ENCODE measurements at regions not wholly inside any gene's neighbourhood (a gene's known extent, or its start where the extent isn't known, plus 50 kb on each side); places are given as distances from the start of the nearest gene placed in this dataset.
A peak's percentile ranks its signal among the peaks of the same experiment; 100 is the strongest.
"Not testable (repeated sequence)": the region's sequence is repeated elsewhere in the genome, so short reads cannot be mapped to it uniquely, and the experiment has no call there.

DNA sequence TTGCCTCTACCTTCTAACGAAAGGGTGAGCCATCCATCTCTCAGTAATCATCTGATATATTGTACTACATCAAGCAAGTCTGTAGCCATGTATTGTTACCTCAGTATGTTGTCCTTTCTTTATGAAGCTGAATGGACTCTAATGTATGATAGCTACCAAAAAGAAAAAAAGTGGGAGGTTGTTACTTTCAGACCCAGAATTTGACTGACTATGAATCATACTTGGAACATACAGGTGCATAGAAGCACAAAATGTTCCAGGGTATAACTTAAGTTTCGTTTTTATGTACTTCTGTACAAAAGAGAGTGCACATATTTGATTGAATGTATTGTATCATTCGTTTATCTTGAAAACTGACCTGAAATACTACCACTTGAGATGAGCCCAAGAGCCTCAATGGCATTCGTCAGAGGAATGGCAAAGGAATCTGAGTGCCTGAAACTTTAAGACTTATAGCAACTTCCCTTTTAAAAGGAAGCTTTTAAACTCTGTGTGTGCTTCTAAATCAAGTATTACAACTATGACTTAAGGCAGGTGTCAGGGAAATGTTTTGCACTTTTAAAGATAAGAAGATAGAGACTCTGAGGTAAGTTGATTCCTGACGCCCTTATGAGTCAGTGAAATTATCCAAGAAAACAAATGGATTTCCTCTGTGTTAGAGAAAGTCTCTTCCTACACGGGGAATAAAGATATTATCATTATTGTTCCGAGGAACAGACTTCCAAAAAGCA lies 951.5 kb downstream of the GALC start:
- Mint-ChIP-seq H3K9me3 (no peaks in the 10 kb centered on the region), H3K27ac (no peak overlapping the region), H3K4me1 (peaks cover 13% of the 10 kb centered on the region), H3K27me3 (ENCODE audit: insufficient read depth) (peaks cover 30% of the 10 kb centered on the region), H3K4me3 (no peak overlapping the region), H3K36me3 (ENCODE audit: low read depth) (no peaks in the 10 kb centered on the region)
- Histone ChIP-seq H3K27me3 (ENCODE audit: control insufficient read depth, insufficient read depth, low read length, poor library complexity, severe bottlenecking) (no peaks in the 10 kb centered on the region), H3K4me1 (ENCODE audit: control insufficient read depth, insufficient read depth, low read length) (no peaks in the 10 kb centered on the region), H3K4me3 (ENCODE audit: low read length) (no peak overlapping the region), H3K9ac (ENCODE audit: extremely low read depth, low read length, poor library complexity, severe bottlenecking) (no peak overlapping the region), H3K36me3 (ENCODE audit: control insufficient read depth, insufficient read depth, low read length) (no peaks in the 10 kb centered on the region), H3K9me3 (ENCODE audit: control insufficient read depth, low read length) (no peaks in the 10 kb centered on the region), H3K27ac (ENCODE audit: low read depth, low read length) (no peak overlapping the region)
- no peak for DNase-seq
- TF ChIP-seq, protein P1, sequence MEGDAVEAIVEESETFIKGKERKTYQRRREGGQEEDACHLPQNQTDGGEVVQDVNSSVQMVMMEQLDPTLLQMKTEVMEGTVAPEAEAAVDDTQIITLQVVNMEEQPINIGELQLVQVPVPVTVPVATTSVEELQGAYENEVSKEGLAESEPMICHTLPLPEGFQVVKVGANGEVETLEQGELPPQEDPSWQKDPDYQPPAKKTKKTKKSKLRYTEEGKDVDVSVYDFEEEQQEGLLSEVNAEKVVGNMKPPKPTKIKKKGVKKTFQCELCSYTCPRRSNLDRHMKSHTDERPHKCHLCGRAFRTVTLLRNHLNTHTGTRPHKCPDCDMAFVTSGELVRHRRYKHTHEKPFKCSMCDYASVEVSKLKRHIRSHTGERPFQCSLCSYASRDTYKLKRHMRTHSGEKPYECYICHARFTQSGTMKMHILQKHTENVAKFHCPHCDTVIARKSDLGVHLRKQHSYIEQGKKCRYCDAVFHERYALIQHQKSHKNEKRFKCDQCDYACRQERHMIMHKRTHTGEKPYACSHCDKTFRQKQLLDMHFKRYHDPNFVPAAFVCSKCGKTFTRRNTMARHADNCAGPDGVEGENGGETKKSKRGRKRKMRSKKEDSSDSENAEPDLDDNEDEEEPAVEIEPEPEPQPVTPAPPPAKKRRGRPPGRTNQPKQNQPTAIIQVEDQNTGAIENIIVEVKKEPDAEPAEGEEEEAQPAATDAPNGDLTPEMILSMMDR (conservative IDR thresholded peaks at IDR 0.05), result no peak
- WGBS, 2 experiments (ENCODE audit: insufficient coverage in 1 of 2, insufficient read length in 1 of 2), result 85 to 89% methylated on average over 6 to 7 of the region's 7 CpGs

DNA sequence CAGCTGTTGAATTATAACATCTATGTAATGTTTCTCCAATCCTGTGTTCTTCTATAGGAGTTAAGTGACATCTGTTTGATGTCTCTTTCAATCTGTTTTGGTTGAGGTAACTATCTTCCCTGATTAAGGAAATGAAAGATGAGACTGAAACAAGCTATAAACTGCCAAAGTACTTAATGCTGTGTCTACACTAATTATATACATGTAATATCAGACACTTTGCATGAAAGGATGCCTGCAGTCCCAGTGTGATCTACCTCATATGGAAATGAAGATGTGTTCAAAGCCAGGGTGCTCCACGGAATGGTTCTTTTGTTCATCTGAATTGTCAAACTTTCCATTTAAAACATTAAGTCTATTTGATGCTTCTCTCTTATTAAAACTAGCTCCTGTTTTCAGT lies 958.3 kb downstream of the GALC start:
- DNase-seq, result no peak
- H3K9ac ChIP-seq (ENCODE audit: extremely low read depth, low read length, poor library complexity, severe bottlenecking), result no peak overlapping the region
- H3K27ac Mint-ChIP-seq, result no peak overlapping the region
- no peaks in the 10 kb centered on the region for H3K4me1 ChIP-seq (ENCODE audit: control insufficient read depth, insufficient read depth, low read length)
- no peaks in the 10 kb centered on the region for H3K36me3 ChIP-seq (ENCODE audit: control insufficient read depth, insufficient read depth, low read length)
- no peaks in the 10 kb centered on the region for H3K4me1 Mint-ChIP-seq
- no peak overlapping the region for H3K4me3 Mint-ChIP-seq
- no peak overlapping the region for H3K4me3 ChIP-seq (ENCODE audit: low read length)
- no peaks in the 10 kb centered on the region for H3K9me3 ChIP-seq (ENCODE audit: control insufficient read depth, low read length)
- 92% methylated on average over 1 of the region's 1 CpG; no CpG with 5 or more reads in 1 of the 2 experiments for WGBS, 2 experiments (ENCODE audit: insufficient coverage in 1 of 2, insufficient read length in 1 of 2)
- TF ChIP-seq, protein P1 (conservative IDR thresholded peaks at IDR 0.05), result no peak
- no peaks in the 10 kb centered on the region for H3K27me3 ChIP-seq (ENCODE audit: control insufficient read depth, insufficient read depth, low read length, poor library complexity, severe bottlenecking)
- no peak overlapping the region for H3K27ac ChIP-seq (ENCODE audit: low read depth, low read length)
- H3K27me3 Mint-ChIP-seq (ENCODE audit: insufficient read depth), result peaks cover 19% of the 10 kb centered on the region
- H3K36me3 Mint-ChIP-seq (ENCODE audit: low read depth), result no peaks in the 10 kb centered on the region
- H3K9me3 Mint-ChIP-seq, result no peaks in the 10 kb centered on the region

DNA sequence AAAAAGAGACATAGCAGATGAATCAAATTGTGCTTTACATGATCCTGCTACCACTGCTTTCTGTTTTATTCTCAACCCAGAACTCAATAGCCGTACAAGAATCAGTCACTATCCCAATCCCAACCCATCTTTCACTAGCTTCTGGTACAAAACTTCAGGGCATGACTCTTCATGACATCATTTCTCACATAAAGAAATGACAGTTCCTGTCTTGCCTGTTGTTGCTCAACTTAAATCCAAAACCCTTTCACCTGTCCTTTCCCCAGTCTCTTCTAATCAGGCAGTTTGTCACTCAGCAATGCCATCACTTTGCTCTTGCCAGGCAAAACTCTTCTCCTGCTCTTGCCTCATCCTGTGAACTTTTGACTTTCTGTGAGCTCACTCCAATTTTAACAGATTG lies 962.8 kb downstream of the GALC start:
- H3K36me3 Mint-ChIP-seq (ENCODE audit: low read depth), result no peaks in the 10 kb centered on the region
- no peaks in the 10 kb centered on the region for H3K4me1 ChIP-seq (ENCODE audit: control insufficient read depth, insufficient read depth, low read length)
- H3K27ac Mint-ChIP-seq, result no peak overlapping the region
- TF ChIP-seq, protein P1 (conservative IDR thresholded peaks at IDR 0.05), result no peak
- H3K9me3 Mint-ChIP-seq, result no peaks in the 10 kb centered on the region
- peaks cover 12% of the 10 kb centered on the region for H3K27me3 Mint-ChIP-seq (ENCODE audit: insufficient read depth)
- WGBS, 2 experiments (ENCODE audit: insufficient coverage in 1 of 2, insufficient read length in 1 of 2), result 96 to 100% methylated on average over 1 of the region's 1 CpG
- H3K27me3 ChIP-seq (ENCODE audit: control insufficient read depth, insufficient read depth, low read length, poor library complexity, severe bottlenecking), result no peaks in the 10 kb centered on the region
- H3K27ac ChIP-seq (ENCODE audit: low read depth, low read length), result no peak overlapping the region
- no peaks in the 10 kb centered on the region for H3K36me3 ChIP-seq (ENCODE audit: control insufficient read depth, insufficient read depth, low read length)
- H3K9ac ChIP-seq (ENCODE audit: extremely low read depth, low read length, poor library complexity, severe bottlenecking), result no peak overlapping the region
- H3K4me1 Mint-ChIP-seq, result no peaks in the 10 kb centered on the region
- no peak overlapping the region for H3K4me3 Mint-ChIP-seq
- H3K4me3 ChIP-seq (ENCODE audit: low read length), result no peak overlapping the region
- DNase-seq, result no peak
- H3K9me3 ChIP-seq (ENCODE audit: control insufficient read depth, low read length), result no peaks in the 10 kb centered on the region

DNA sequence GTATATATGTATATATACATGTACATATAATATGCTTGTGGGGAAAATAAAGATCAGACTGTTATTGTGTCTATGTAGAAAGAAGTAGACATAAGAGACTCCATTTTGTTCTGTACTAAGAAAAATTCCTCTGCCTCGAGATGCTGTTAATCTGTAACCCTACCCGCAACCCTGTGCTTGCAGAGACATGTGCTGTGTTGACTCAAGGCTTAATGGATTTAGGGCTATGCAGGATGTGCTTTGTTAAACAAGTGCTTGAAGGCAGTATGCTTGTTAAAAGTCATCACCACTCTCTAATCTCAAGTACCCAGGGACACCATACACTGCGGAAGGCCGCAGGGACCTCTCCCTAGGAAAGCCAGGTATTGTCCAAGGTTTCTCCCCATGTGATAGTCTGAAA lies 972.9 kb downstream of the GALC start:
- Mint-ChIP-seq H3K27me3 (ENCODE audit: insufficient read depth) (peaks cover 36% of the 10 kb centered on the region), H3K9me3 (peaks cover 10% of the 10 kb centered on the region), H3K4me1 (peaks cover 21% of the 10 kb centered on the region), H3K27ac (peak overlapping the region; percentile 91), H3K4me3 (peak overlapping the region; percentile 22)
- H3K27me3 ChIP-seq (ENCODE audit: control insufficient read depth, insufficient read depth, low read length, poor library complexity, severe bottlenecking); H3K9ac ChIP-seq (ENCODE audit: extremely low read depth, low read length, poor library complexity, severe bottlenecking); DNase-seq; H3K36me3 Mint-ChIP-seq (ENCODE audit: low read depth); H3K27ac ChIP-seq (ENCODE audit: low read depth, low read length); H3K4me3 ChIP-seq (ENCODE audit: low read length); H3K9me3 ChIP-seq (ENCODE audit: control insufficient read depth, low read length); H3K4me1 ChIP-seq (ENCODE audit: control insufficient read depth, insufficient read depth, low read length); H3K36me3 ChIP-seq (ENCODE audit: control insufficient read depth, insufficient read depth, low read length): not testable (repeated sequence)
- 58% methylated on average over 4 of the region's 4 CpGs; no CpG with 5 or more reads in 1 of the 2 experiments for WGBS, 2 experiments (ENCODE audit: insufficient coverage in 1 of 2, insufficient read length in 1 of 2)

Measured in endodermal cell (in vitro differentiated cells).